ENCODE measurements at regions not wholly inside any gene's neighbourhood (a gene's known extent, or its start where the extent isn't known, plus 50 kb on each side); places are given as distances from the start of the nearest gene placed in this dataset.

GRCh38 chr5:32504329-32504988 lies 59.9 kb upstream of the ZFR start:
- peak overlapping the region; percentile 68 to 83 (median 69) for H3K27ac ChIP-seq
- no peak for DNase-seq
- H3K36me3 ChIP-seq: no peaks in the 10 kb centered on the region
- WGBS, 2 donors: 40 to 72% methylated on average over 8 of the region's 8 CpGs
- H3K4me1 ChIP-seq: peaks cover 0 to 46% (median 38%) of the 10 kb centered on the region in 4 donors
- TF ChIP-seq POLR2AphosphoS5 (IDR thresholded peaks at IDR 0.05): no peak
- no peak for TF ChIP-seq EP300 (IDR thresholded peaks at IDR 0.05)
- no peak for TF ChIP-seq CTCF (IDR thresholded peaks at IDR 0.05)
- no peak for TF ChIP-seq POLR2A (IDR thresholded peaks at IDR 0.05)
- H3K27me3 ChIP-seq: no peaks in the 10 kb centered on the region
- H3K4me3 ChIP-seq: peak overlapping the region in 1 of 4 donors; percentile 11
- intact Hi-C loops (cut with DNase I): no loop called here
- no peaks in the 10 kb centered on the region for H3K9me3 ChIP-seq

GRCh38 chr5:32503261-32503660 lies 58.7 kb upstream of the ZFR start:
- no peaks in the 10 kb centered on the region for H3K36me3 ChIP-seq
- no peak overlapping the region for H3K4me3 ChIP-seq
- no peak for DNase-seq
- intact Hi-C loops (cut with DNase I): no loop called here
- H3K4me1 ChIP-seq: peaks cover 0 to 45% (median 38%) of the 10 kb centered on the region in 4 donors
- no peak for TF ChIP-seq CTCF (IDR thresholded peaks at IDR 0.05)
- no peak for TF ChIP-seq POLR2A (IDR thresholded peaks at IDR 0.05)
- no peak for TF ChIP-seq EP300 (IDR thresholded peaks at IDR 0.05)
- no peak for TF ChIP-seq POLR2AphosphoS5 (IDR thresholded peaks at IDR 0.05)
- H3K27me3 ChIP-seq: no peaks in the 10 kb centered on the region
- no peak overlapping the region for H3K27ac ChIP-seq
- 87 to 91% methylated on average over 7 of the region's 7 CpGs for WGBS, 2 donors
- no peaks in the 10 kb centered on the region for H3K9me3 ChIP-seq

- peaks cover 0 to 30% (median 24%) of the 10 kb centered on the region in 4 donors for H3K4me1 ChIP-seq
- H3K27ac ChIP-seq: no peak overlapping the region
- no peak for TF ChIP-seq POLR2AphosphoS5 (IDR thresholded peaks at IDR 0.05)
- no peak for TF ChIP-seq CTCF (IDR thresholded peaks at IDR 0.05)
- TF ChIP-seq EP300 (IDR thresholded peaks at IDR 0.05): no peak
- TF ChIP-seq POLR2A (IDR thresholded peaks at IDR 0.05): no peak
- intact Hi-C loops (cut with DNase I): no loop called here
- H3K4me3 ChIP-seq: no peak overlapping the region
- DNase-seq: no peak
- no peaks in the 10 kb centered on the region for H3K9me3 ChIP-seq
- H3K36me3 ChIP-seq: no peaks in the 10 kb centered on the region
- WGBS, 2 donors: 91 to 94% methylated on average over 16 of the region's 16 CpGs
- H3K27me3 ChIP-seq: no peaks in the 10 kb centered on the region
These were observed 56.8 kb upstream of the ZFR start for GRCh38 chr5:32501071-32502002.

- no peaks in the 10 kb centered on the region for H3K27me3 ChIP-seq
- WGBS, 2 donors: 80 to 84% methylated on average over 7 of the region's 7 CpGs
These were observed 55.6 kb upstream of the ZFR start for GRCh38 chr5:32500181-32500580.

More at GRCh38 chr5:32500181-32500580, 55.6 kb upstream of the ZFR start:
- no peak overlapping the region for H3K4me3 ChIP-seq
- no peak overlapping the region for H3K27ac ChIP-seq
- TF ChIP-seq POLR2AphosphoS5 (IDR thresholded peaks at IDR 0.05): no peak
- TF ChIP-seq POLR2A (IDR thresholded peaks at IDR 0.05): no peak
- no peak for TF ChIP-seq CTCF (IDR thresholded peaks at IDR 0.05)
- intact Hi-C loops (cut with DNase I): no loop called here
- H3K4me1 ChIP-seq: peaks cover 0 to 18% (median 13%) of the 10 kb centered on the region in 4 donors
- DNase-seq: no peak
- H3K36me3 ChIP-seq: no peaks in the 10 kb centered on the region
- H3K9me3 ChIP-seq: no peaks in the 10 kb centered on the region

Measured in sigmoid colon (tissue), 6 donors.